Colonic mucosa (tissue), 4 donors: ENCODE measurements at regions not wholly inside any gene's neighbourhood (a gene's known extent, or its start where the extent isn't known, plus 50 kb on each side); places are given as distances from the start of the nearest gene placed in this dataset.

Source experiments
- DNase-seq: peaks from one replicate; pipeline ENCODE4 v3.0.0-alpha.2; 2020
- H3K27ac ChIP-seq: fragments of 200-600 bp; one replicate; pipeline ENCODE4 v1.8.0; 2021
- H3K27me3 ChIP-seq: fragments of 200-600 bp; one replicate; pipeline ENCODE4 v1.8.0; 2021
- H3K36me3 ChIP-seq: fragments of 200-600 bp; one replicate; pipeline ENCODE4 v1.8.0; 2021
- H3K4me1 ChIP-seq: fragments of 200-600 bp; one replicate; pipeline ENCODE4 v1.8.0; 2021; ENCODE audit warnings: mild to moderate bottlenecking
- H3K4me3 ChIP-seq: fragments of 200-600 bp; one replicate; pipeline ENCODE4 v1.8.0; 2021
- H3K9ac ChIP-seq, 2 donors: one replicate each; pipeline ENCODE4 v1.7.0; 2013; ENCODE audit warnings: control low read depth in 2 of 2, low read depth in 2 of 2, low read length in 2 of 2
- H3K9me3 ChIP-seq: fragments of 200-600 bp; one replicate; pipeline ENCODE4 v1.8.0; 2021
- intact Hi-C: fragments of 100-400 bp; cut with DNase I; formaldehyde crosslinking; loops from one replicate; pipeline ENCODE4 v1.14.1; 2022
- TF ChIP-seq, protein P1 (sequence below): fragments of 200-600 bp; IDR thresholded peaks from one replicate; pipeline ENCODE4 v1.8.0; 2022; ENCODE audit warnings: antibody characterized with exemption, mild to moderate bottlenecking
- donor health status: healthy.
- donor health status: DM: no; HTN: no; CAD: no.
- donor health status: DM: no; HTN: no; CAD: no.

DNA sequence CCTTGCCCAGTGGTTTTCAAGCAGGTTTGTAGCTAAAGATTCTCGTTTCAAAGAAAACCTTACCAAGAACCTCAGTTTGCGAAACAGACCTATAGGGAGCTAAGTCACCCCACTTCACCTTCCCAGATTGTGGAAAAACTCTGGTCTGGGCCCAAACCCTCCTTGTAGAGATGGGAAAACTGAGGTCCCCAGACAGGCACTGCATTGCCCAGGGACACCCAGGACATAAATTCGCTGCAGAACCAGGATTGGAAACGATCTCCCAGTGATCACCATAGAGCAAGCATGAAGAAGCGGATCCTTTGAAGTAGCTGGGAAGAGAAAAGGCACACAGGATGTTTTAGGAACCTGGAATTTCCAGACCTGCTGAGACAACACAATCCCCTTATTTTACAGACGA, 85.6 kb upstream of the PIAS1 start:
- TF ChIP-seq, protein P1, sequence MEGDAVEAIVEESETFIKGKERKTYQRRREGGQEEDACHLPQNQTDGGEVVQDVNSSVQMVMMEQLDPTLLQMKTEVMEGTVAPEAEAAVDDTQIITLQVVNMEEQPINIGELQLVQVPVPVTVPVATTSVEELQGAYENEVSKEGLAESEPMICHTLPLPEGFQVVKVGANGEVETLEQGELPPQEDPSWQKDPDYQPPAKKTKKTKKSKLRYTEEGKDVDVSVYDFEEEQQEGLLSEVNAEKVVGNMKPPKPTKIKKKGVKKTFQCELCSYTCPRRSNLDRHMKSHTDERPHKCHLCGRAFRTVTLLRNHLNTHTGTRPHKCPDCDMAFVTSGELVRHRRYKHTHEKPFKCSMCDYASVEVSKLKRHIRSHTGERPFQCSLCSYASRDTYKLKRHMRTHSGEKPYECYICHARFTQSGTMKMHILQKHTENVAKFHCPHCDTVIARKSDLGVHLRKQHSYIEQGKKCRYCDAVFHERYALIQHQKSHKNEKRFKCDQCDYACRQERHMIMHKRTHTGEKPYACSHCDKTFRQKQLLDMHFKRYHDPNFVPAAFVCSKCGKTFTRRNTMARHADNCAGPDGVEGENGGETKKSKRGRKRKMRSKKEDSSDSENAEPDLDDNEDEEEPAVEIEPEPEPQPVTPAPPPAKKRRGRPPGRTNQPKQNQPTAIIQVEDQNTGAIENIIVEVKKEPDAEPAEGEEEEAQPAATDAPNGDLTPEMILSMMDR = no peak
- no peaks in the 10 kb centered on the region for H3K9me3 ChIP-seq
- no peak overlapping the region for H3K27ac ChIP-seq
- peak overlapping the region; percentile 25 for H3K4me3 ChIP-seq
- H3K4me1 ChIP-seq = no peaks in the 10 kb centered on the region
- no peaks in the 10 kb centered on the region for H3K27me3 ChIP-seq
- intact Hi-C loops = no loop called here
- DNase-seq = no peak
- H3K9ac ChIP-seq = no peak overlapping the region
- no peaks in the 10 kb centered on the region for H3K36me3 ChIP-seq

DNA sequence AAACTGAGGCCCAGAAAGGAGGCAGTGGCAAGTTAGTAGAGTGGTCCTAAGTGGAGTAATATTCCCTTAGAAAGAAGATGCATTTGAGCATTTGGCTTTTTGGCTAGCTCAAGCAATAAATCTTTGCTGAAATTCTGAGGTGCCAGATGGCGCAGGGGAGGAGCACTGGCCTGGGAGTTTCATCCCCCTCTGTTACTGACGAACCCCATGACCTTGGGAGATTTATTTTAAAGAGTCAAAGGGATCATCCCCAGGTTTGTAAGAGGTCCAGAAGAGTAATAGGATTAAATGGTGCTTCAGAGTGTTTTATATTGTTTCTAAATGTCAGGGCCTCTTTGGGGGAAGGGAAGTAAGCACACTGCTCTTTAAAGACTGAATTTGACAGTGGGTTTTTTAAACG, 85.1 kb upstream of the PIAS1 start:
- no peaks in the 10 kb centered on the region for H3K36me3 ChIP-seq
- H3K4me1 ChIP-seq = no peaks in the 10 kb centered on the region
- H3K9ac ChIP-seq = no peak overlapping the region
- no peak for DNase-seq
- intact Hi-C loops = no loop called here
- H3K9me3 ChIP-seq = no peaks in the 10 kb centered on the region
- no peak overlapping the region for H3K27ac ChIP-seq
- H3K27me3 ChIP-seq = no peaks in the 10 kb centered on the region
- TF ChIP-seq, protein P1 = no peak
- H3K4me3 ChIP-seq = no peak overlapping the region

DNA sequence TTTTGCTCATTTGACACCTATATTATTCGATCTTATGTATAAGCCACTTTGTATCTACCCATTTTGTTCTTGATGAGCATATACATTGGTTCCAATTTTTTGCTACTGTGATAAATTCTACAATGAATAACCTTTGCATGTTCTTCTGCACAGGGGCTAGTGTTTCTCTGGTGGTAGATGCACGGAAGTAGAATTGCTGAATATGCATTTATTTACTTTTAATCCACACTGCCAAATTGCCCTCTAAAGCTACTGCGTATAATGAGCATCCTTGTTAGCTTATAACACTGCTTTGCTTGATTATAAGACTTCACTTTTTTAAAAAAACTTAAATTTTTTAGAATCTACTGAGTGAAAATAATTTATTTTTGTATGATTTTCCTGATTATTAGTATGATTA, 84.2 kb upstream of the PIAS1 start:
- intact Hi-C loops = no loop called here
- Histone ChIP-seq H3K4me3 (no peak overlapping the region), H3K36me3 (no peaks in the 10 kb centered on the region)

DNA sequence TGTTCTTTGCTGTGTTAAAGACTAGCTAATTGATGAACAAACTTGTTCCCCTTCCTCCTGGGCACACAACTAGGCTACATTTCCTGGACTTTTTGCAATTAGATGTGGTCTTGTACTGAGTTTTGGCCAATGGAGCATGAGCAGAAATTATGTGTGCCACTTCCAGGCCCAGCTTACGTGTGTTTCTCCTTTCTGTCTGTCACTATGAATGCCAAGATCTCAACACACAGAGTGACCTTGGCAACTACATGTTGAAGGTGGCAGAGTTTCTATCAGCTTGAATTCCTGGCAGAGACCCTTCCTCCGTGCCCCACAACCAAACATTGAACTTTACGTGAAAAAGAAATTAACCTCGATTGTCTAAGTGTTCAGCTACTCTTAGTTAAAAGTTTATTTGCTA, 81.7 kb upstream of the PIAS1 start:
- no peak overlapping the region for H3K4me3 ChIP-seq
- no peaks in the 10 kb centered on the region for H3K4me1 ChIP-seq
- no peak for DNase-seq
- H3K27me3 ChIP-seq = no peaks in the 10 kb centered on the region
- TF ChIP-seq, protein P1 = no peak
- no peaks in the 10 kb centered on the region for H3K9me3 ChIP-seq
- H3K9ac ChIP-seq = no peak overlapping the region
- no peaks in the 10 kb centered on the region for H3K36me3 ChIP-seq
- intact Hi-C loops = no loop called here
- H3K27ac ChIP-seq = no peak overlapping the region

More for the DNA sequence above, 84.2 kb upstream of the PIAS1 start:
- H3K9ac ChIP-seq = no peak overlapping the region
- TF ChIP-seq, protein P1 = no peak
- no peak overlapping the region for H3K27ac ChIP-seq
- no peaks in the 10 kb centered on the region for H3K27me3 ChIP-seq
- no peak for DNase-seq
- no peaks in the 10 kb centered on the region for H3K9me3 ChIP-seq
- no peaks in the 10 kb centered on the region for H3K4me1 ChIP-seq

DNA sequence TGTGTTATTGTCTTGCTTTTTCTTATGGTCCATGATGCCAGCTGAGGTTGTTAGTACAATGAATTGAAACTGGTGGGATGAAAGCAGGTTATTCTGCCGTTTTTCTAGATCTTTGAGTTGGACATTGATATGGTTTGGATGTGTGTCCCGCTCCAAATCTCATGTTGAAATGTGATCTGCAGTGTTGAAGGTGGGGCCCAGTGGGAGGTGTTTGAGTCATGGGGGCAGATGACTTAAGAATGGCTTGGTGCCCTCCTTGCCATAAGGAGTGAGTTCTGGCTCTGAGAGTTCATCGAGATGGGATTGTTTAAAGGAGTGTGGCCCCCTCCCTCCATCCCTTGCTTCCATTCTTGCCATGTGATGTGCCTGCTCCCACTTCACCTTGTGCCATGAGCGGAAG, 80.3 kb upstream of the PIAS1 start:
- TF ChIP-seq, protein P1 = no peak
- intact Hi-C loops = no loop called here
- DNase-seq = no peak
- Histone ChIP-seq H3K27me3 (no peaks in the 10 kb centered on the region), H3K4me1 (no peaks in the 10 kb centered on the region), H3K4me3 (no peak overlapping the region), H3K36me3 (no peaks in the 10 kb centered on the region), H3K9ac (no peak overlapping the region), H3K27ac (no peak overlapping the region), H3K9me3 (no peaks in the 10 kb centered on the region)
